GM21619 (cell line): ENCODE measurements at regions not wholly inside any gene's neighbourhood (a gene's known extent, or its start where the extent isn't known, plus 50 kb on each side); places are given as distances from the start of the nearest gene placed in this dataset.

Experiments used
- ATAC-seq: cut with Tn5 transposase; IDR thresholded peaks from one replicate; pipeline ENCODE4 v1.9.1; 2021; ENCODE audit not compliant: unreplicated experiment

GRCh38 chr13:40185414-40185813, 481.0 kb downstream of the FOXO1 start:
- ATAC-seq: no peak

GRCh38 chr13:40186041-40186440, 480.4 kb downstream of the FOXO1 start:
- ATAC-seq: no peak

GRCh38 chr13:40186626-40187323, 479.7 kb downstream of the FOXO1 start:
- no peak for ATAC-seq

- no peak for ATAC-seq
Observed at GRCh38 chr13:40187324-40187795, 479.1 kb downstream of the FOXO1 start.

- ATAC-seq: no peak
Observed at GRCh38 chr13:40187841-40188591, 478.4 kb downstream of the FOXO1 start.

GRCh38 chr13:40189426-40189825, 477.0 kb downstream of the FOXO1 start:
- no peak for ATAC-seq

GRCh38 chr13:40189898-40190630, 476.4 kb downstream of the FOXO1 start:
- ATAC-seq: no peak

GRCh38 chr13:40190641-40191100, 475.8 kb downstream of the FOXO1 start:
- ATAC-seq: no peak

GRCh38 chr13:40191186-40191980, 475.1 kb downstream of the FOXO1 start:
- ATAC-seq: no peak

GRCh38 chr13:40192452-40192851, 474.0 kb downstream of the FOXO1 start:
- ATAC-seq: no peak

GRCh38 chr13:40192858-40193257, 473.6 kb downstream of the FOXO1 start:
- ATAC-seq: no peak

GRCh38 chr13:40193286-40194223, 472.9 kb downstream of the FOXO1 start:
- ATAC-seq: no peak

GRCh38 chr13:40194224-40194806, 472.1 kb downstream of the FOXO1 start:
- no peak for ATAC-seq

GRCh38 chr13:40197049-40197448, 469.4 kb downstream of the FOXO1 start:
- no peak for ATAC-seq

GRCh38 chr13:40197936-40198595, 468.4 kb downstream of the FOXO1 start:
- no peak for ATAC-seq

- no peak for ATAC-seq
Observed at GRCh38 chr13:40200273-40200978, 466.0 kb downstream of the FOXO1 start.

GRCh38 chr13:40204246-40204645, 462.2 kb downstream of the FOXO1 start:
- no peak for ATAC-seq

- ATAC-seq: no peak
Observed at GRCh38 chr13:40205771-40206240, 460.6 kb downstream of the FOXO1 start.
